Stimulated activated effector memory CD8-positive, alpha-beta T cell treated with anti-CD3 and anti-CD28 coated beads, Interleukin-12 subunit alpha, Interleukin-12 subunit beta, amount 100 ng/mL, for 72 hours (primary cell): ENCODE measurements at regions not wholly inside any gene's neighbourhood (a gene's known extent, or its start where the extent isn't known, plus 50 kb on each side); places are given as distances from the start of the nearest gene placed in this dataset.
"Not testable (repeated sequence)": the region's sequence is repeated elsewhere in the genome, so short reads cannot be mapped to it uniquely, and the experiment has no call there.

Experiments used
- ATAC-seq: fragments of 150-1000 bp; cut with Tn5 transposase; 2 replicates; pipeline ENCODE4 v1.10.0; 2021
- DNase-seq, 2 donors: peaks; one replicate each; pipeline ENCODE4 v3.0.0; 2021 to 2022; ENCODE audit warnings: low spot score in 2 of 2
- H3K27ac Mint-ChIP-seq: one replicate; pipeline ENCODE4 v1.8.0; 2022; ENCODE audit warnings: mild to moderate bottlenecking, mixed read lengths
- H3K36me3 Mint-ChIP-seq: one replicate; pipeline ENCODE4 v1.8.0; 2022; ENCODE audit warnings: mild to moderate bottlenecking, mixed read lengths
- H3K4me1 Mint-ChIP-seq: one replicate; pipeline ENCODE4 v1.8.0; 2022; ENCODE audit warnings: mixed read lengths
- H3K4me3 Mint-ChIP-seq: one replicate; pipeline ENCODE4 v1.8.0; 2022; ENCODE audit warnings: mild to moderate bottlenecking, mixed read lengths
- H3K9me3 Mint-ChIP-seq: one replicate; pipeline ENCODE4 v1.8.0; 2022; ENCODE audit warnings: mixed read lengths

DNA sequence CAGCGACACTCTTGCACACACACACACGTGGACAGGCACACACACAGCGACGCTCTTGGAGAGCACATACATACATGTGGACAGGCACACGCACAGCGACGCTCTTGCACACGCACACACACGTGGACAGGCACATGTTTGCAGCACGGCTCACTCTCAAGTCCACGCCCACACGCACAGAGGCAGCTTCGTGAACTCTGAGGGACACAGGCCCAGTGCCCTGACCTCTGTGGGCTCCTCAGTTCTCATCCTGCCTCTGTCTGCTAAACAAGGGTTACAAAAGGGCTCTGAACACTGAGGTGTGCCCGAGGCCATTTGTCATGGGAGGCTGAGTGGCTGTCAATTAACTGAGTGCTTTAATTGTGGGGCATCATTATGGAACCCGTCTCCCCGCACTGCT, 558.8 kb upstream of the ADAMTS16 start:
- H3K27ac Mint-ChIP-seq = no peak overlapping the region
- no peaks in the 10 kb centered on the region for H3K4me1 Mint-ChIP-seq
- H3K9me3 Mint-ChIP-seq = peaks cover 12% of the 10 kb centered on the region

DNA sequence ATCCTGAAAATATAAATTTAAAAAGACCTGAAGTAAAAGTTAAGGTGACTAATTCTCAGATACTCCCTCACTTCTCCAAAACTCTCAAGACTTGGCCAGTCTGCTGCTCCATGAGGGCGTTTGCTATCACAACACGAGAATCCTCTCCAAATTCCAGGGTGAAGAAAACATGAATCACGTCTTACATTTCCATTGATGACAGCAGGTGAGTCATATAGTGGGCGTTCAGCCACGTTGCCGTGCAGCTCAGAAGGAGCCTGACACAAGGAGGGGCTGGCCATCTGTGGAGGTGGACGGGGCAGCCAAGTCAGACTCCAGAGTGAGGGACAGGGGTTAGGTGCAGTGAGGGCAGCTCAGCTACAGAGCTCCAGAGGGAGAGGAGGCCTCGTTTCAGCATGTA, 555.1 kb upstream of the ADAMTS16 start:
- Mint-ChIP-seq H3K36me3 (no peaks in the 10 kb centered on the region), H3K27ac (no peak overlapping the region), H3K9me3 (peaks cover 12% of the 10 kb centered on the region), H3K4me1 (no peaks in the 10 kb centered on the region), H3K4me3 (no peak overlapping the region)
- no peak for DNase-seq
- ATAC-seq = no peak

More for the DNA sequence above, 558.8 kb upstream of the ADAMTS16 start:
- no peak for DNase-seq
- Mint-ChIP-seq H3K4me3 (no peak overlapping the region), H3K36me3 (no peaks in the 10 kb centered on the region)
- ATAC-seq = no peak

DNA sequence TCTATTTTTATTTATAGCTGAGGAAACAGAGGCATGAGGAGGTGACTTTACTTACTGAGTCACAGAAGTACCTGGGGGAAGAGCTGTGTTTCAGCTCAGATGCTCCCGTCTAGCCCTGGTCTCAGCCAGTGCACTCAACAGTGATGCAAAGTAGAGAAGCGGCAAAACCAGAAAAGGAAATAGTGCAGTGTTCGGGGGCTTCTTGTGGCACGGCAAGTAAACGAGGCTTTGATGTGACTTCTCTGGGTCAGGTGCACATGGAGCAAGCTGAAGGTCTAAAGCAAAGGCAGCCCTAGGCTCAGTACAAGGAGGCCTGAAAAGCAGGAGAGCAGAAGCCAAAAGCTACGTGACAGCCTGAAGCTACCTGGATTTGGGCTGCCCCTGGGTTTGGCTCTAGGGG, 526.7 kb upstream of the ADAMTS16 start:
- Mint-ChIP-seq H3K27ac (no peak overlapping the region), H3K9me3 (peaks cover 17% of the 10 kb centered on the region), H3K36me3 (no peaks in the 10 kb centered on the region), H3K4me1 (no peaks in the 10 kb centered on the region), H3K4me3 (no peak overlapping the region)
- DNase-seq (no peak), ATAC-seq (no peak)

DNA sequence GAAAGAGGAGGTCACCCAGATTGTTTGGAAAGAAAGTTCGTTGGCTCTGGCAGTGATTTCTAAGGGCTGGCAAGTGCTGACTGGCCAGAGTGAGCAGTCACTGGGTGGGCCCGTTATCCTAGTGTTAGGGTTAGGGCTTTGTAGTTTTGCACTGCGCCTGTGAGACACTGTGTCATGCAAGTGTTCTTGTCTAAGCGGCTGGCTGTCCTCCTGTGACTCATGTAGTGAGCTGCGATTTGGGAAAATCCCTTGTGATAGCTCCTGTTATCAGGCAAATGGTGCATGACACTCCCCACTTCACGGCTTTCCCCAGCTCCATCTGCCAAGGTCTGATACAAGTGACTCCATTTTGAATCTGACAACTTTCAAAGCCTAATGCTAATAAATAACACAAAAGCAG, 526.0 kb upstream of the ADAMTS16 start:
- Mint-ChIP-seq H3K4me3 (no peak overlapping the region), H3K4me1 (no peaks in the 10 kb centered on the region), H3K36me3 (no peaks in the 10 kb centered on the region), H3K27ac (no peak overlapping the region), H3K9me3 (peaks cover 14% of the 10 kb centered on the region)
- ATAC-seq = no peak
- DNase-seq = no peak

DNA sequence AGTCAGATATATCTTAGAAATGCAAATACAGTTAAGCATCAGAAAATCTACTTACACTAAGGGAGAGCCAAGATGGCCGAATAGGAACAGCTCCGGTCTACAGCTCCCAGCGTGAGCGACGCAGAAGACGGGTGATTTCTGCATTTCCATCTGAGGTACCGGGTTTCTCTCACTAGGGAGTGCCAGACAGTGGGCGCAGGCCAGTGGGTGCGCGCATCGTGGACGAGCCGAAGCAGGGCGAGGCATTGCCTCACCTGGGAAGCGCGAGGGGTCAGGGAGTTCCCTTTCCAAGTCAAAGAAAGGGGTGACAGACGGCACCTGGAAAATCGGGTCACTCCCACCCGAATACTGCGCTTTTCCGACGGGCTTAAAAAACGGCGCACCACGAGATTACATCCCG, 524.8 kb upstream of the ADAMTS16 start:
- DNase-seq, ATAC-seq, H3K36me3 Mint-ChIP-seq, H3K4me1 Mint-ChIP-seq, H3K27ac Mint-ChIP-seq, H3K4me3 Mint-ChIP-seq: not testable (repeated sequence)
- H3K9me3 Mint-ChIP-seq = peaks cover 10% of the 10 kb centered on the region

DNA sequence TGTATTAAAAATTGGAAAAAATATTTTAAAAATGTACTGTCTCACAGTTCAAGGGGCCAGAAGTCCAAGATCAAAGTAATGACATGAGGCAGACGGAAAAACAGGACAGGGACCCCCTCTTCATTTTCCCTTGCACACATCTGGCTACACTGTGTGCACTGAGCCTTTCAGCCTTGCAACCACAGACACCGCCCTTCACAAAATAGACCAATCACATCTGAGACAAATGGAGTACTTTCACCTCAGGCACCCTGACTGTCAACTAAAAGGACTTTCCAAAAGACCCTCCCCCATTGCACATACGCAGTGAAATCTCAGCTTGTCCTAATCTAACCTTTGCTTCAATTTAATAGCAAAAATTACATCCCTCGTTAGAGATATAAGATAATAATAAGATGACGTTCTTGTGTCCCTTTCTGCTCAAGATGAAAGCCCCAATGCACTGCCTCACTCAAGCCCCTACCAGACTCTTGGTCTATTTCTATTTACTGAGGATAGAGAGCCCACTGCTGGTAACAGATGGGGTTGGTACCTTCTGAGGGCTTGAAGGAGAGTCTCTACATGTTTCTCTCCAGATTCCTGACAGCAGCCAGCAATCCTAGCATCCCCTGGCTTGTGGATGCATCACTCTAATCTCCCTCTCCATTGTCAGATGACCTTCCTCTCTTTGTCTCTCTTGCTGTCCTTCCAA, 514.8 kb upstream of the ADAMTS16 start:
- no peak for DNase-seq
- Mint-ChIP-seq H3K4me3 (no peak overlapping the region), H3K27ac (no peak overlapping the region), H3K9me3 (peaks cover 25% of the 10 kb centered on the region), H3K4me1 (no peaks in the 10 kb centered on the region), H3K36me3 (no peaks in the 10 kb centered on the region)
- no peak for ATAC-seq

DNA sequence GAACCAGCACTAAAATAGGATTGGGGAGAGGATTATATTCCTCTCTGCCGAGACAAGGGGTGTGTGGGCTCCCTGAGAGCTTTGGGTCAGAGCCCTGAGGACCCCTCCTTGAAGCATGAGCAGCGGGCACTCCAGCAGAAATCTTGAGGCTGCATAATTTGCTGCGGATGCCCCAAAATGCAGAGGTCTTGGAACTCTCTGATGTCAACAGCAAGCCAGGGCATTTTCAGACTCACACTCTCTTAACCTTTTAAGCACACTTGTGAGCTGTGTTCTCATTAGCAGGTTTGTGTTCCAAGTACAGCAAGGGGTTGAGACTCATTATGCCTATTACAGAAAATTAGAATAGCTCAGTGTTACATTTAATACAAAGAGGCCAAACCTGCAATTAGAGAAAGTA, 513.0 kb upstream of the ADAMTS16 start:
- H3K36me3 Mint-ChIP-seq = no peaks in the 10 kb centered on the region
- DNase-seq (no peak), ATAC-seq (no peak)
- H3K4me3 Mint-ChIP-seq = no peak overlapping the region
- H3K27ac Mint-ChIP-seq = no peak overlapping the region
- peaks cover 25% of the 10 kb centered on the region for H3K9me3 Mint-ChIP-seq
- no peaks in the 10 kb centered on the region for H3K4me1 Mint-ChIP-seq

DNA sequence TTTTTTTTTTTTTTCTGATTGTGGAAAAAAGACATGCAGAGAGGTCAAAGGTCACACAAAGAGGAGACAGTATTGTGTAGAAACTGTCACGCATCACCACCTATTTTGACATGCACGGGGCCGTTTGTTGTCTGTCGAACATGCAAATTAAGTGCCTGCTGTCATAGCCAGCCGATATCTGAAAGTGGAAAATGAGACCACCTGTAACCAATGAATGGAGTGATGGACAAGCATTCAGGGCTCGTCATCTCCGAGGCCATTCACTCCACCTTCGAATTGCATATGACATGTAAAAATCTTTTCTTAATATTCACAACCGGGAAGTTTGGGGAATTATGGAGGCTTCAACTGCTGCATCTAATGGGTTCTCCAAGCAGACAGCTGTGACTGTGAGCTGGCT, 512.2 kb upstream of the ADAMTS16 start:
- no peak overlapping the region for H3K27ac Mint-ChIP-seq
- H3K4me3 Mint-ChIP-seq = no peak overlapping the region
- H3K36me3 Mint-ChIP-seq = no peaks in the 10 kb centered on the region
- peaks cover 22% of the 10 kb centered on the region for H3K9me3 Mint-ChIP-seq
- ATAC-seq (no peak), DNase-seq (no peak)
- no peaks in the 10 kb centered on the region for H3K4me1 Mint-ChIP-seq

DNA sequence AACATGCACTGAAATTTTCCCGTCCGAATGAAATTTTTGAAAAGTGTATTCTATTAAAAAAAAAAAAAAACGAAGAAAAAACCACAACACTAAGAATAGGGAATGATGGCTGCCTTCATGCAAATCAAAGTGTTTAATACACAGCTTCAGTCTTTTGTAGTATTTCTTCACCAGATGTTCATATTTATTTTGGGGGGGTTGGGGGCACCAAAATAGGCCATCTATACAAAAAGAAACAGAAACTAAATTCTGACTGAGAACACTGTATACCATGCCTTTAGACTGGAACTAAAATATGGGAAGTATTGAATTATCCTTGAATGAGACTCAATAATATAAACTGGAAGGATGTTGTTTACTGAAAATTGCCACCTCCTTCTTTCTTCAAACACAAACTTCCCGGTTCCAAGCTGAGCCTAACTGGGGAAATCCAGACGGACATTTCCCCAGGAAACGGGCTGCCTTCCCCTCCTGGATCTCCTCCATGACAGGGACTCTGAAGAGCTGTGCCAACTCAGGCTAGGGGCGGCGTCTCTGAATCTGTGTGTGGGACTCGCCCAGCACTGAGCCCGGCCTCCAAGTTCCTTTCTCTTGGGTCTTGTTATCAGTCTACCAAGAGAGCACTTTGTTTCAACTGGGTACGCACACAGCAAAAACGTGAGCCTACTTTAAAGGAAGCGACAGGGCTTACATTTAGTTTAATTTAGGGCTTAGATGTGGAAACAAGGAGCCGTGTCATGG, 511.3 kb upstream of the ADAMTS16 start:
- no peaks in the 10 kb centered on the region for H3K36me3 Mint-ChIP-seq
- DNase-seq = no peak
- peaks cover 16% of the 10 kb centered on the region for H3K9me3 Mint-ChIP-seq
- no peaks in the 10 kb centered on the region for H3K4me1 Mint-ChIP-seq
- no peak overlapping the region for H3K4me3 Mint-ChIP-seq
- H3K27ac Mint-ChIP-seq = no peak overlapping the region
- ATAC-seq = no peak

DNA sequence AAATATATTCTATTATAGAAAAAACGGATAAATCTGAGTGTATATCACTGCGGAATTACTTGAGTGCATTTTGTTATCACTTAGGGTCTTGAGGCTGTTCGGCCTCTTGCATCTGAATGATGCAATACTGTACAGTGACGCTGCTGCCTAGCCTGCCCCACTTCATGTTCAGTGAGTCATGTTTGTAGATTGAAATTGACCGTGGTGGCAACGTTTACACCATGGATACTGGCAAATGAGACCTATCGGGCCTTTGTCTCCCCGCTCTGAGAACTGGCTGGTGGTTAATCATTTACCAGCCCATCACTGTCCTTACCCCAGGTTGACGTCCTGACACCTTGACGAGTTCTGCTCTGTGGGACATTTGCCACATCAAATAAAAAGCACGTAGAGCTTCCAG, 510.1 kb upstream of the ADAMTS16 start:
- DNase-seq (no peak), ATAC-seq (no peak)
- no peaks in the 10 kb centered on the region for H3K4me1 Mint-ChIP-seq
- no peak overlapping the region for H3K4me3 Mint-ChIP-seq
- peaks cover 16% of the 10 kb centered on the region for H3K9me3 Mint-ChIP-seq
- H3K27ac Mint-ChIP-seq = no peak overlapping the region
- no peaks in the 10 kb centered on the region for H3K36me3 Mint-ChIP-seq

DNA sequence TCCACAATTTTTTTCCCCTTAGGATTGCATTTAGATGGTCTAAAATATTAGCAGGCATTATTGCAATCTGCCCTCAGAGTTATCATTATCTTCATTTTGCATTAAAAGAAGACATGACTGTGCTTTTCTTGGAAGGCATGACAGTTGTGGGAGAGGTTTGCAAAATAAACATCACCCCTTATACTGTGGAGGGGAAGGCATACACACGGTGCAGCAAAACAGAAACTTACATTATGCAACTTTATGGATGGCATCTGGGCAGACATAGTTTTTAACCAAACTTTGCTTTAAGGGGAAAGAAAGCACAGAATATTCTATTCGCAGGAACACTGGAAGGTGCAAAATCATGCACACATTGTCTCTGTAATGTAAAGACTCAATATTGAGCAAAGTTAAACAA, 505.8 kb upstream of the ADAMTS16 start:
- H3K4me1 Mint-ChIP-seq = no peaks in the 10 kb centered on the region
- no peak overlapping the region for H3K4me3 Mint-ChIP-seq
- DNase-seq (no peak), ATAC-seq (no peak)
- H3K9me3 Mint-ChIP-seq = peaks cover 4% of the 10 kb centered on the region
- no peaks in the 10 kb centered on the region for H3K36me3 Mint-ChIP-seq
- H3K27ac Mint-ChIP-seq = no peak overlapping the region

DNA sequence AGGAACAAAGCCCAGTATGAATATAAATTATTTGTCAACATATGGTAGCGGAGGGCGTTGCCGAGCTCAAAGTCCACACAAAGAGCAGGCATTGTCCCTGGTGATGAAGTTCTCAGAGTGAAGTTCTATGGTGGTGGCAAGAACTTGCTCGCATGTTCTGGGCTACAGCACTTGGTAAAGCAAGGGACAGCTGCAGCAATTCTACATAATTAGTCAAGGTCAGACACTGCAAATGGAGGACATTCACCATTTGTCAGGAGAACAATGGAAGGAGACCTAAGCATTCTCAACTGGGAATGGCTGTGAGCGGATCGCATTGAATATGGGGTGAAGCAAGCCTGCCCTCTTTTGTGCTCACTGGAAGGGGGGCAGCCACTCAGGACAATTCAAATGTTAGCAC, 503.8 kb upstream of the ADAMTS16 start:
- Mint-ChIP-seq H3K27ac (no peak overlapping the region), H3K4me1 (no peaks in the 10 kb centered on the region), H3K4me3 (no peak overlapping the region), H3K36me3 (no peaks in the 10 kb centered on the region), H3K9me3 (no peaks in the 10 kb centered on the region)
- no peak for ATAC-seq
- no peak for DNase-seq

DNA sequence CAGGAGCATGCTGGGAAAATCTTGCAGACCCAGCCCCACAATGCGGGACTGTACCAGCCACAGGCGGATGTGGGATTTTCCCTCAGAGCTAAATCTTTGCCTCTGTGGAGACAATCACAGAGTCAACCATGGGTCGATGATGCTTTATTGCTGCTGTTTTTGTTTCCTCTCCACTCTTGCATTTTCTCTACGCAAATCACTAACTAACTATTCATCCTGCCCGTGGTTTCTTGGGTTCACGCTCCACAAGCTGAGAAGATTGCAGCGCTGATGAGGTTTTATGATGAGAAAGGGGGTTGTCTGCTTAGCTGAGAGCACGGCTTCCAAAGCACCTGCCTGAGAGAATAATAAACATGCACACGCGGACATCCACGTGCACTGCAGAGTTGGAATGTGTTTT, 500.2 kb upstream of the ADAMTS16 start:
- H3K9me3 Mint-ChIP-seq = no peaks in the 10 kb centered on the region
- ATAC-seq (no peak), DNase-seq (no peak)
- no peaks in the 10 kb centered on the region for H3K4me1 Mint-ChIP-seq
- H3K27ac Mint-ChIP-seq = no peak overlapping the region
- no peak overlapping the region for H3K4me3 Mint-ChIP-seq
- no peaks in the 10 kb centered on the region for H3K36me3 Mint-ChIP-seq

DNA sequence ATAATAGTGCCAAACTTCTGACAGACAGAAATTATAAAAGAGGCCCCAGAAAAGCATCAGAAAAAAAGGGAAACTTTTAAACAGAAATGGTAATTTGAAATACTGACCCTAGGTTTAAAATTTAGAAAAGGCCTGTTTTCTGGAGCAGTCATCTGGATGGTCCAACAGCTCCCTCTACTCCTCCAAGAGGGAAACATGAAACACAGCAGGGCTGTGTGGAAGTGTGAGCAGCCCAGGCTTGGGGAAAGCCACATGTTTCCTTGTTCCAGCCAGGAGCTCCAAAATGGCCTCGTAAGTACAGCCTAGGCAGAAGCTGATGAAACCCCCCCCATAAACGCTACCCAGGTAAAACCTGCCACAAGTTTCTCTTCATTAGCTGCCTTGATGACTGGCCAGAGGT, 499.3 kb upstream of the ADAMTS16 start:
- Mint-ChIP-seq H3K4me3 (no peak overlapping the region), H3K27ac (no peak overlapping the region), H3K36me3 (no peaks in the 10 kb centered on the region), H3K4me1 (no peaks in the 10 kb centered on the region), H3K9me3 (peaks cover 6% of the 10 kb centered on the region)
- ATAC-seq (no peak), DNase-seq (no peak)

DNA sequence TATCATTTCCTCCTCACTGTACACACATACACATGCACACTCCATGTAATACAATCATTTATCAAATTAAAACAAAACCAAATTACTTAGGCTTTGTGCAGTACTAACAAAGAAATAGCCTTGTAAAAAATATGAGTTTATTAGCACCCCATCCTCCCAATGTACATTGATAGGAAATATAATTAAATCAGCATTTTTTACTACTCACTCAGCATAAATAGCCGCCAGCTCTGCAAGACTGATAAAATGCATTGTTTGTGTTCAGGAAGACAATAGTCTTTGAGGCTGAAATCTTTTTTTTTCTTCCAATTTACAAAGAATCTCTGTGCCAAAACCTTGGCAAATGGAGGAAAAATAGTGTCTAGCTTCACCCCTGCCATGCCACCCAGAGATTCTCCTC, 497.6 kb upstream of the ADAMTS16 start:
- no peak overlapping the region for H3K4me3 Mint-ChIP-seq
- no peak overlapping the region for H3K27ac Mint-ChIP-seq
- no peaks in the 10 kb centered on the region for H3K4me1 Mint-ChIP-seq
- no peak for DNase-seq
- H3K9me3 Mint-ChIP-seq = peaks cover 6% of the 10 kb centered on the region
- no peaks in the 10 kb centered on the region for H3K36me3 Mint-ChIP-seq
- no peak for ATAC-seq

DNA sequence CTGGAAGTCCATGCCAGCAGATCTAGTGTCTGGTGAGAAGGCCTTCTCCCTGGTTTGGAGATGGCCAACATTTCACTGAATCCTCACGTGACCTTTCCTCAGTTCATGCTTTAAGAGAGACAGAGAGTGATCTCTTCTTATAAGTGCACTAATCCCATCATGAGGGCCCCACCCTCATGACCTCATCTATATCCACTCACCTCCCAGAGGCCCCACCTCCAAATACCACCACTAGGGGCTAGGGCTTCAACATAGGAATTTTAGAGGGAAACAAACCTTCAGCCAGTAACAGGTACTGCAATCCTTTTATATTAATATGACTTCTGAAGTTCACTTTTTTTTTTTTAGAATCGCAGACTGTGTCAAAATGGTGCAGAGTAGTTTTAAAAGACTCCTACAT, 496.9 kb upstream of the ADAMTS16 start:
- Mint-ChIP-seq H3K4me3 (no peak overlapping the region), H3K4me1 (no peaks in the 10 kb centered on the region), H3K9me3 (peaks cover 6% of the 10 kb centered on the region), H3K36me3 (no peaks in the 10 kb centered on the region), H3K27ac (no peak overlapping the region)
- ATAC-seq (no peak), DNase-seq (no peak)
